ENCODE measurements at regions not wholly inside any gene's neighbourhood (a gene's known extent, or its start where the extent isn't known, plus 50 kb on each side); places are given as distances from the start of the nearest gene placed in this dataset.

GRCh38 chr2:146305164-146305563, 1539.7 kb upstream of the ACVR2A start:
- TF ChIP-seq POLR2A (IDR thresholded peaks at IDR 0.05) (no peak), CTCF (IDR thresholded peaks at IDR 0.05) (no peak)
